SK-N-MC (cell line): ENCODE measurements at regions not wholly inside any gene's neighbourhood (a gene's known extent, or its start where the extent isn't known, plus 50 kb on each side); places are given as distances from the start of the nearest gene placed in this dataset.

ENCODE experiments used
- DNase-seq: peaks from one replicate; pipeline ENCODE4 v3.0.0-alpha.2; 2011; ENCODE audit warnings: low read depth, low spot score
- H3K27ac ChIP-seq: fragments of 200-600 bp; sonication (generic); 2 replicates; pipeline ENCODE4 v1.5.1; 2016; ENCODE audit warnings: mixed run types
- H3K36me3 ChIP-seq: fragments of 200-600 bp; sonication (generic); 2 replicates; pipeline ENCODE4 v1.6.1; 2017; ENCODE audit warnings: antibody characterized with exemption, low read length, mixed read lengths; ENCODE audit not compliant: insufficient read depth
- H3K4me3 ChIP-seq: fragments of 200-600 bp; sonication (generic); 2 replicates; pipeline ENCODE4 v1.5.1; 2016
- H3K9ac ChIP-seq: fragments of 200-600 bp; sonication (generic); 2 replicates; pipeline ENCODE4 v1.8.0; 2017; ENCODE audit warnings: mixed run types, mixed read lengths; ENCODE audit not compliant: insufficient read length
- H3K9me3 ChIP-seq: fragments of 200-600 bp; sonication (generic); 2 replicates; pipeline ENCODE4 v1.6.1; 2017; ENCODE audit warnings: low read depth, mild to moderate bottlenecking, antibody characterized with exemption, low read length, moderate library complexity, mixed read lengths
- EZH2 ChIP-seq: fragments of 200-600 bp; sonication (generic); IDR thresholded peaks from one replicate; pipeline ENCODE4 v1.6.1; 2017; ENCODE audit warnings: antibody characterized with exemption
- FOXP2 ChIP-seq: optimal IDR thresholded peaks from 2 replicates; pipeline ENCODE3; 2011; ENCODE audit warnings: mild to moderate bottlenecking, moderate library complexity; ENCODE audit not compliant: insufficient read depth; ENCODE audit errors: extremely low read length, control extremely low read depth
- POLR2AphosphoS5 ChIP-seq: IDR thresholded peaks from 2 replicates; pipeline ENCODE4 v1.6.1; 2012; ENCODE audit warnings: mild to moderate bottlenecking, low read depth, low read length, borderline replicate concordance

GRCh38 chr1:106978477-106979322 is 77.8 kb upstream of the PRMT6 start:
- TF ChIP-seq POLR2AphosphoS5, result no peak; the same call in 1 of the 2 replicates
- TF ChIP-seq EZH2, result no peak
- TF ChIP-seq FOXP2, result no peak
- Histone ChIP-seq H3K9ac (peak overlapping the region; percentile 42), H3K9me3 (peaks cover 4% of the 10 kb centered on the region; the same call in 1 of the 2 replicates), H3K36me3 (no peaks in the 10 kb centered on the region), H3K4me3 (peak overlapping the region; percentile 50), H3K27ac (peak overlapping the region; percentile 88)
- peak; percentile 85 for DNase-seq

DNA sequence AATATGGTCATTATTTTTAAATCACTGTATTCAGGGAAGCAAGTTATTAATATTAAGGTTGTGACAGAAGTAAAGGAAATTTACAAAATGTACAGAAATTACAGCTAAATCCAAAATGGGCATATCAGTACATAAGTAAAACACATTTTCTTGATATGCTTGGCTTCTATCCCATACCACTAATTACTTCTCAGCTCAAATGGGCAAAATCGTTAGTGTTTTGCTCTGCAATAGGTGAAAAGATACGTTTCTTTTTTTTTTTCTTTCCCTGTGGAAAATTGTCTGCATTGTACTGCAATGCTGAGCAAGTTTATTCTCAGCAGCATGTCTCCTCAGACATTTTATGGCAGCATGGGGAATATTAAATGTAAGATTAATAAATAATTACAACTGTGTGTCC is 77.1 kb upstream of the PRMT6 start:
- Histone ChIP-seq H3K9me3 (peaks cover 4% of the 10 kb centered on the region; the same call in 1 of the 2 replicates), H3K4me3 (no peak overlapping the region), H3K27ac (peak overlapping the region; percentile 88), H3K36me3 (no peaks in the 10 kb centered on the region), H3K9ac (no peak overlapping the region)
- no peak for TF ChIP-seq POLR2AphosphoS5
- no peak for TF ChIP-seq EZH2
- TF ChIP-seq FOXP2, result no peak
- no peak for DNase-seq

- H3K27ac ChIP-seq, result peak overlapping the region; percentile 88
- no peak overlapping the region for H3K4me3 ChIP-seq
- peaks cover 4% of the 10 kb centered on the region; the same call in 1 of the 2 replicates for H3K9me3 ChIP-seq
- TF ChIP-seq EZH2 (no peak), FOXP2 (no peak), POLR2AphosphoS5 (no peak)
- no peak for DNase-seq
- no peak overlapping the region for H3K9ac ChIP-seq
- no peaks in the 10 kb centered on the region for H3K36me3 ChIP-seq
Measured at GRCh38 chr1:106980121-106980520, 76.4 kb upstream of the PRMT6 start.

- H3K4me3 ChIP-seq, result no peak overlapping the region
- H3K9ac ChIP-seq, result no peak overlapping the region
- TF ChIP-seq EZH2, result no peak
- no peak for TF ChIP-seq POLR2AphosphoS5
- no peak for TF ChIP-seq FOXP2
- no peaks in the 10 kb centered on the region for H3K36me3 ChIP-seq
- no peak overlapping the region for H3K27ac ChIP-seq
- no peak for DNase-seq
- H3K9me3 ChIP-seq, result no peaks in the 10 kb centered on the region
Measured at GRCh38 chr1:106984801-106985200, 71.7 kb upstream of the PRMT6 start.

DNA sequence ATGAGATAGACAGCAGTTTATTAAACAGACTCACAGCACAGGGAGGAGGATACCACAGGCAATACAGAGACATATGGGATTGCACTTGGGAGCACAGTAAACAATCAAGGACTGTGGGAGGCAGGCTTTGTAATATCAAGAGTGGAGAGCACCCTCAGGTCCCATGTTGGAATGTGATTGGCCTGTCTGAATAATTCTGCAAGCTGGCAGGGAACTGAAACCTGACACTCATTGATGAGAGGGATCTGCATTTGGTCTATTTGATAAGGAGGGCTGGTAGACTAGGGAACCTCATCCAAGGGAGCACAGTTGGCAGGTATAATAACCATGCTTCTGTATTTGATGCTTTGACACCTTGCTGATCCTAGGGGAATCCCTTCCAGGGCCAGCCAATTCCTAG is 69.9 kb upstream of the PRMT6 start:
- Histone ChIP-seq H3K27ac (no peak overlapping the region), H3K9me3 (no peaks in the 10 kb centered on the region), H3K36me3 (no peaks in the 10 kb centered on the region), H3K4me3 (no peak overlapping the region), H3K9ac (no peak overlapping the region)
- TF ChIP-seq POLR2AphosphoS5 (no peak), EZH2 (no peak)
- no peak for DNase-seq

GRCh38 chr1:106995970-106996369 is 60.5 kb upstream of the PRMT6 start:
- H3K36me3 ChIP-seq, result no peaks in the 10 kb centered on the region
- H3K9ac ChIP-seq, result no peak overlapping the region
- DNase-seq, result no peak
- no peak overlapping the region for H3K4me3 ChIP-seq
- no peak overlapping the region for H3K27ac ChIP-seq
- H3K9me3 ChIP-seq, result no peaks in the 10 kb centered on the region
- TF ChIP-seq POLR2AphosphoS5, result no peak
- TF ChIP-seq EZH2, result no peak
- TF ChIP-seq FOXP2, result no peak

- Histone ChIP-seq H3K9me3 (no peaks in the 10 kb centered on the region), H3K36me3 (no peaks in the 10 kb centered on the region), H3K9ac (no peak overlapping the region), H3K4me3 (no peak overlapping the region), H3K27ac (no peak overlapping the region)
- DNase-seq, result no peak
- TF ChIP-seq EZH2, result no peak
- no peak for TF ChIP-seq POLR2AphosphoS5
- no peak for TF ChIP-seq FOXP2
Measured at GRCh38 chr1:106998431-106999002, 58.0 kb upstream of the PRMT6 start.

GRCh38 chr1:107000902-107001301 is 55.6 kb upstream of the PRMT6 start:
- Histone ChIP-seq H3K9ac (no peak overlapping the region), H3K36me3 (no peaks in the 10 kb centered on the region), H3K9me3 (no peaks in the 10 kb centered on the region), H3K4me3 (no peak overlapping the region), H3K27ac (no peak overlapping the region)
- TF ChIP-seq EZH2 (no peak), FOXP2 (no peak)
- no peak for DNase-seq
